Memory B cell (primary cell): ENCODE measurements at regions not wholly inside any gene's neighbourhood (a gene's known extent, or its start where the extent isn't known, plus 50 kb on each side); places are given as distances from the start of the nearest gene placed in this dataset.
"Not testable (repeated sequence)": the region's sequence is repeated elsewhere in the genome, so short reads cannot be mapped to it uniquely, and the experiment has no call there.

Experiments
- ATAC-seq: fragments of 150-1000 bp; cut with Tn5 transposase; 2 replicates; pipeline ENCODE4 v1.10.0; 2021; ENCODE audit warnings: low read depth, mild to moderate bottlenecking, moderate library complexity
- DNase-seq, 2 donors: peaks; one replicate each; pipeline ENCODE4 v3.0.0; 2022; ENCODE audit warnings: low spot score in 2 of 2
- H3K27ac Mint-ChIP-seq: one replicate; pipeline ENCODE4 v1.8.0; 2022; ENCODE audit warnings: mild to moderate bottlenecking, moderate library complexity, mixed read lengths
- H3K27me3 Mint-ChIP-seq: one replicate; pipeline ENCODE4 v1.8.0; 2022; ENCODE audit warnings: mixed read lengths
- H3K36me3 Mint-ChIP-seq: one replicate; pipeline ENCODE4 v1.8.0; 2022; ENCODE audit warnings: mild to moderate bottlenecking, mixed read lengths
- H3K4me1 Mint-ChIP-seq: one replicate; pipeline ENCODE4 v1.8.0; 2022; ENCODE audit warnings: mixed read lengths
- H3K4me3 Mint-ChIP-seq: one replicate; pipeline ENCODE4 v1.8.0; 2022; ENCODE audit warnings: mild to moderate bottlenecking, moderate library complexity, mixed read lengths
- H3K9me3 Mint-ChIP-seq: one replicate; pipeline ENCODE4 v1.8.0; 2022; ENCODE audit warnings: mixed read lengths

- Mint-ChIP-seq H3K27ac (no peak overlapping the region), H3K9me3 (no peaks in the 10 kb centered on the region), H3K36me3 (no peaks in the 10 kb centered on the region), H3K4me1 (no peaks in the 10 kb centered on the region), H3K4me3 (no peak overlapping the region), H3K27me3 (no peaks in the 10 kb centered on the region)
- no peak for DNase-seq
- no peak for ATAC-seq
Observed at GRCh38 chr7:82609746-82610145, 166.2 kb upstream of the CACNA2D1 start.

DNA sequence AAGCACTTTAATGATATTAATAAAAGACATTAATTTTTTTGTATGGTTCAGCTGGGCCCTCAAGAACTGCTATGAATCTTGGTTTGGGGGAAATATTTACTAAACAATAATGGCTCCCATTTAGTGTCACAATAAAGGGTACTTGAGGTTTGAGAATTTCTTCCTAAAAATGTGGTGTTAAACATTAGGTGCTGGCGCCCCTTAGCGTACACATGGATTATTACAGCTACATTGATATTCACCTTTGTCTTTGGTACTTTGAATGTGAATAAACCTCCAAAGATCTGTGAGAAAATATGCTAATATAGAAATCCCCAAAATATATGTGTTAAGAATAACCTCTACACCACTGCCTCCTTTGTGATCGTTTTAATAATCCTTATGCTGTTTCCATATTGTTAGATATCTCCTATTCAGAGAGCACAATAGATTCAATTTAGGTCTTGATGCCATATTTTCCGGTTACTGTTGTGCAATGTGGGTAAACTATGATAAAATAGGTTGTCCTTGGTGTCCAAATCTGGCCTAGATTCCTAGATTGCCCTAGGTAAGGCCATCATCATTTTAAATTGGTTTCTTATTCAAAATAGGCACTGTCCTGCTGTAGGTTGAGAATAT is 161.8 kb upstream of the CACNA2D1 start:
- Mint-ChIP-seq H3K4me1 (no peaks in the 10 kb centered on the region), H3K4me3 (no peak overlapping the region), H3K27me3 (no peaks in the 10 kb centered on the region), H3K36me3 (no peaks in the 10 kb centered on the region), H3K27ac (no peak overlapping the region), H3K9me3 (peaks cover 1% of the 10 kb centered on the region)
- ATAC-seq, result no peak
- no peak for DNase-seq

GRCh38 chr7:82602066-82602465 is 158.5 kb upstream of the CACNA2D1 start:
- no peaks in the 10 kb centered on the region for H3K4me1 Mint-ChIP-seq
- no peak overlapping the region for H3K4me3 Mint-ChIP-seq
- no peaks in the 10 kb centered on the region for H3K36me3 Mint-ChIP-seq
- no peak overlapping the region for H3K27ac Mint-ChIP-seq
- ATAC-seq, result no peak
- H3K27me3 Mint-ChIP-seq, result no peaks in the 10 kb centered on the region
- no peak for DNase-seq
- H3K9me3 Mint-ChIP-seq, result peaks cover 1% of the 10 kb centered on the region

- H3K4me3 Mint-ChIP-seq, result no peak overlapping the region
- peaks cover 2% of the 10 kb centered on the region for H3K9me3 Mint-ChIP-seq
- no peaks in the 10 kb centered on the region for H3K36me3 Mint-ChIP-seq
- no peaks in the 10 kb centered on the region for H3K27me3 Mint-ChIP-seq
- no peak overlapping the region for H3K27ac Mint-ChIP-seq
- ATAC-seq (no peak), DNase-seq (no peak)
- H3K4me1 Mint-ChIP-seq, result no peaks in the 10 kb centered on the region
Observed at GRCh38 chr7:82600531-82600930, 157.0 kb upstream of the CACNA2D1 start.

- Mint-ChIP-seq H3K36me3 (no peaks in the 10 kb centered on the region), H3K27ac (no peak overlapping the region), H3K4me1 (no peaks in the 10 kb centered on the region), H3K4me3 (no peak overlapping the region), H3K27me3 (no peaks in the 10 kb centered on the region), H3K9me3 (peaks cover 2% of the 10 kb centered on the region)
- ATAC-seq, result no peak
- no peak for DNase-seq
Observed at GRCh38 chr7:82599895-82600294, 156.3 kb upstream of the CACNA2D1 start.

DNA sequence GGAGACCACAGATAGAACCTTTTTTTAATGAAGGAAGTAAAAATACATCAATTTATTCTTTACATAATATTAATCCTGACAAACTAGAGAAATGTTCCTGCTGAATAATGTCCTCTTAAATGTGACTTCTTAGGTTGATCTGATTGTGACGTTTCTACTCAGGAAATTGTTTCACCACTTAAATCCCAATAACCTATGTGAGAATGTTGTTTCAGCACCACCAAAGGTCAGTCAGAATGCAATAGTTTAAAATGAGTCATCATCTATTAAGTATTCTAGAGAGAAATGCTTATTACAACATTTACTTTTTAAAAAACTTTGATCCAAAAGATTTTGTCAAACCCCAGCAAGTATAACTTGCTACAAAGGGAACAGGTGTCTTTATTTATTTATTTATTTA is 155.4 kb upstream of the CACNA2D1 start:
- DNase-seq, result no peak
- no peaks in the 10 kb centered on the region for H3K27me3 Mint-ChIP-seq

DNA sequence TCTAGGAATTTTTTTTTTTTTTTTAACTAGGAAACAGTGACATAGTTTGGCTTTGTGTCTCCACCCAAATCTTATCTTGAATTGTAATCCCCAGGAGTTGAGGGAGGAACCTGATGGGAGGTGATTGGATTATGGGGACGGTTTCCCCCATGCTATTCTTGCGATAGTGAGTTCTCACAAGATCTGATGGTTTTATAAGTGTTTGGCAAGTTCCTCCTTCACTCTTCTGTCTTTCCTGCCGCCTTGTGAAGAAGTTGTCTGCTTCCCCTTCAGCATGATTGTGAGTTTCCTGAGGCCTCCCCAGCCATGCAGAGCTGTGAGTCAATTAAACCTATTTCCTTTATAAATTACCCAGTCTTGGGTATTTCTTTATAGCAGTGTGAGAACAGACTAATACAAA is 152.2 kb upstream of the CACNA2D1 start:
- H3K4me3 Mint-ChIP-seq, DNase-seq, H3K36me3 Mint-ChIP-seq, H3K4me1 Mint-ChIP-seq, H3K27me3 Mint-ChIP-seq, H3K27ac Mint-ChIP-seq, ATAC-seq, H3K9me3 Mint-ChIP-seq: not testable (repeated sequence)

More for the DNA sequence above, 155.4 kb upstream of the CACNA2D1 start:
- Mint-ChIP-seq H3K4me1 (no peaks in the 10 kb centered on the region), H3K27ac (no peak overlapping the region), H3K4me3 (no peak overlapping the region), H3K9me3 (peaks cover 2% of the 10 kb centered on the region), H3K36me3 (no peaks in the 10 kb centered on the region)
- no peak for ATAC-seq

- Mint-ChIP-seq H3K27ac (no peak overlapping the region), H3K27me3 (peaks cover under 1% of the 10 kb centered on the region), H3K4me3 (no peak overlapping the region), H3K36me3 (no peaks in the 10 kb centered on the region), H3K4me1 (no peaks in the 10 kb centered on the region), H3K9me3 (peaks cover 8% of the 10 kb centered on the region)
- ATAC-seq (no peak), DNase-seq (no peak)
Observed at GRCh38 chr7:82595176-82595575, 151.6 kb upstream of the CACNA2D1 start.

DNA sequence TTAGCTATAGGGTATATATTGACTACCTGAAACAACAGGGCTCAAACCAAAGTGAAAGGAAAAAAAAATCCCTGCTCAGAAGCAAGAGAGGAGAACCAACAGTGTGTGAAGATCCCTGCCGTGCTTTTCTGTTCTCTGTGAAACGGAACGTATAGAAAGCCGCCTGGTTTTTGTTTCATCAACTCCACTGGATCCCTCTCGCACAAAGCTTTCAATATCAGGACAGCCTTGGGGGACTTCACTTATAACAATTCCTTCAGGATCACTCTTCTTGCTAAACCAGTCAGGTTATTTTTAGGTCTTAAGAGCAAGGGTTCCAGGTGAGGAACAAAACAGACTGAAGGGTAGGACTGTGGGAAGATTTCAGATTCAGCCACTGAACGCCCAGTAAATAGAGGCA is 151.1 kb upstream of the CACNA2D1 start:
- Mint-ChIP-seq H3K27me3 (peaks cover 2% of the 10 kb centered on the region), H3K9me3 (peaks cover 9% of the 10 kb centered on the region), H3K36me3 (no peaks in the 10 kb centered on the region), H3K4me1 (no peaks in the 10 kb centered on the region), H3K4me3 (no peak overlapping the region), H3K27ac (no peak overlapping the region)
- ATAC-seq (no peak), DNase-seq (no peak)

- ATAC-seq (no peak), DNase-seq (no peak)
- Mint-ChIP-seq H3K9me3 (peaks cover 9% of the 10 kb centered on the region), H3K27me3 (peaks cover 2% of the 10 kb centered on the region), H3K27ac (no peak overlapping the region), H3K4me1 (no peaks in the 10 kb centered on the region), H3K4me3 (no peak overlapping the region), H3K36me3 (no peaks in the 10 kb centered on the region)
Observed at GRCh38 chr7:82593780-82594179, 150.2 kb upstream of the CACNA2D1 start.

GRCh38 chr7:82592416-82592815 is 148.8 kb upstream of the CACNA2D1 start:
- Mint-ChIP-seq H3K9me3 (peaks cover 9% of the 10 kb centered on the region), H3K27ac (no peak overlapping the region), H3K36me3 (no peaks in the 10 kb centered on the region), H3K4me1 (no peaks in the 10 kb centered on the region), H3K4me3 (no peak overlapping the region), H3K27me3 (peaks cover 2% of the 10 kb centered on the region)
- DNase-seq (no peak), ATAC-seq (no peak)

- no peak for DNase-seq
- no peak for ATAC-seq
- Mint-ChIP-seq H3K36me3 (no peaks in the 10 kb centered on the region), H3K4me3 (no peak overlapping the region), H3K4me1 (no peaks in the 10 kb centered on the region), H3K27me3 (no peaks in the 10 kb centered on the region), H3K9me3 (peaks cover 5% of the 10 kb centered on the region), H3K27ac (no peak overlapping the region)
Observed at GRCh38 chr7:82579047-82579446, 135.5 kb upstream of the CACNA2D1 start.

- Mint-ChIP-seq H3K27ac (no peak overlapping the region), H3K4me3 (no peak overlapping the region), H3K36me3 (no peaks in the 10 kb centered on the region), H3K27me3 (no peaks in the 10 kb centered on the region), H3K9me3 (peaks cover 4% of the 10 kb centered on the region), H3K4me1 (no peaks in the 10 kb centered on the region)
- no peak for DNase-seq
- ATAC-seq, result no peak
Observed at GRCh38 chr7:82578430-82578829, 134.9 kb upstream of the CACNA2D1 start.

DNA sequence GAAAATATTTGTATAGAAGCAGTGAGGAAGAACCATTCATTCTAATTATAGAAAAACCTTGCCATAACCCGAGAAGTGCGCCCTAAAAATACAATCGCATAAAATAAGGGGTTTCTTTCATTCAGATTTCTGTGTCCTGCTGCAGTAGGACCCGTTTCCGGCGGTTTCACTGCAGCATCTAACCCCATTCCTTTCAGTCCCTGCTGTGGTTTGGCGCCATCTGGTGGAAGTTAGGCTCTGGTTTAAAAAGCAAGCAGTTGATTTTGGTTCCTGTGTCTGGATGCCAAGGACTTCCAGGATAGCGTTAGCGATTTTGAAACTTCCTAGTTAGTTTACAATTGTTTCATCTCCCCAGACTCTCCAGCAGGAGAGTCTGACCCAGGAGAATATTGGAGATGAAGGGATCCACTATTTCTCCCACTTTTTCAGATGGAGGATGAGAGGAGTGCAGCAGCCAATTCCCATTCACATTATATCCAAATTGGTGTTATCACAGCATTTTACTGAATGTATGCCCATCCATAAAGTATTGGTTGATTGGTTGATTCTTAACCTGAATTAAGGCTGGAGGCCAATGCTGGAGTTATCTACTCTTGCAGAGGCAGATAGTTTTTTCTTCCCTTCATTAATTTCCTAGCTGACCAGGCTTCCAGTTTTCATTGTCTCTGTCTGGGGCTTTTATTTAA is 128.8 kb upstream of the CACNA2D1 start:
- DNase-seq, result peak; percentile 13 to 27
- no peaks in the 10 kb centered on the region for H3K4me1 Mint-ChIP-seq
- H3K27me3 Mint-ChIP-seq, result peaks cover 2% of the 10 kb centered on the region
- peaks cover 3% of the 10 kb centered on the region for H3K9me3 Mint-ChIP-seq
- H3K4me3 Mint-ChIP-seq, result no peak overlapping the region
- H3K36me3 Mint-ChIP-seq, result no peaks in the 10 kb centered on the region
- ATAC-seq, result no peak
- H3K27ac Mint-ChIP-seq, result no peak overlapping the region

DNA sequence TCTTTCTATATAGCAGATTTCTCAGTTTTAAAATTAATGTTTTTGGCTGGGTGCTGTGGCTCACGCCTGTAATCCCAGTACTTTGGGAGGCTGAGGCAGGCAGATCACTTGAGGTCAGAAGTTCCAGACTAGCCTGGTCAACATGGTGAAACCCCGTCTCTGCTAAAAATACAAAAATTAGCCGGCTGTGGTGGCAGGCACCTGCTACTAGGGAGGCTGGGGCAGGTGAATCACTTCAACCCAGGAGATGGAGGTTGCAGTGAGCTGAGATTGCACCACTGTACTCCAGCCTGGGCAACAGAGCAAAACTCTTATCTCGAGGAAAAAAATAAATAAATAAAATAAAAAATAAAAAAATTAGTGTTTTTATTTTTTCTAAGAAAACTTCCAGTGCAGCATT is 127.5 kb upstream of the CACNA2D1 start:
- H3K4me1 Mint-ChIP-seq, H3K27me3 Mint-ChIP-seq, H3K36me3 Mint-ChIP-seq, H3K9me3 Mint-ChIP-seq, H3K4me3 Mint-ChIP-seq, ATAC-seq, H3K27ac Mint-ChIP-seq, DNase-seq: not testable (repeated sequence)
